GM12874 (cell line): ENCODE measurements at regions not wholly inside any gene's neighbourhood (a gene's known extent, or its start where the extent isn't known, plus 50 kb on each side); places are given as distances from the start of the nearest gene placed in this dataset.

Experiments used
- CTCF ChIP-seq: IDR thresholded peaks from 2 replicates; pipeline ENCODE4 v1.5.1; 2011; ENCODE audit warnings: low read depth, mild to moderate bottlenecking, control low read depth, low read length, moderate library complexity; ENCODE audit not compliant: insufficient read depth

GRCh38 chr19:33890569-33890968 lies 93.9 kb downstream of the KCTD15 start:
- TF ChIP-seq CTCF: no peak

GRCh38 chr19:33891773-33892172 lies 95.1 kb downstream of the KCTD15 start:
- TF ChIP-seq CTCF: no peak

- TF ChIP-seq CTCF: no peak
These were observed 98.1 kb downstream of the KCTD15 start for GRCh38 chr19:33894787-33895186.

- no peak for TF ChIP-seq CTCF
These were observed 98.7 kb downstream of the KCTD15 start for GRCh38 chr19:33895366-33895765.

- TF ChIP-seq CTCF: no peak
These were observed 101.5 kb downstream of the KCTD15 start for GRCh38 chr19:33898062-33898677.

- TF ChIP-seq CTCF: no peak
These were observed 104.1 kb downstream of the KCTD15 start for GRCh38 chr19:33900817-33901216.

GRCh38 chr19:33902395-33902794 lies 105.7 kb downstream of the KCTD15 start:
- TF ChIP-seq CTCF: no peak
